DND-41 (cell line): ENCODE measurements at regions not wholly inside any gene's neighbourhood (a gene's known extent, or its start where the extent isn't known, plus 50 kb on each side); places are given as distances from the start of the nearest gene placed in this dataset.

Source experiments
- ATAC-seq: fragments of 200-7000 bp; cut with Tn5 transposase; 3 replicates; pipeline ENCODE4 v1.9.1; 2021; ENCODE audit warnings: low read depth; ENCODE audit not compliant: insufficient read depth
- DNase-seq: peaks from one replicate; pipeline ENCODE4 v3.0.0-alpha.2; 2020
- H2AFZ ChIP-seq: 2 replicates; pipeline ENCODE4 v1.6.0; 2012; ENCODE audit warnings: low read depth, low read length
- H3K27ac ChIP-seq: 2 replicates; pipeline ENCODE4 v1.5.1; 2012; ENCODE audit warnings: low read length, inconsistent platforms
- H3K27me3 ChIP-seq: fragments of 200-600 bp; sonication (generic); 2 replicates; pipeline ENCODE4 v1.6.0; 2012; ENCODE audit warnings: low read length, mild to moderate bottlenecking, inconsistent platforms; ENCODE audit not compliant: insufficient read depth, poor library complexity
- H3K36me3 ChIP-seq: 2 replicates; pipeline ENCODE4 v1.5.1; 2012; ENCODE audit warnings: low read length, inconsistent platforms; ENCODE audit not compliant: insufficient read depth
- H3K4me1 ChIP-seq: 2 replicates; pipeline ENCODE4 v1.5.1; 2012; ENCODE audit warnings: mild to moderate bottlenecking, low read length; ENCODE audit not compliant: insufficient read depth
- H3K4me2 ChIP-seq: 2 replicates; pipeline ENCODE4 v1.6.0; 2012; ENCODE audit warnings: mild to moderate bottlenecking, moderate library complexity, low read length, inconsistent platforms; ENCODE audit not compliant: insufficient read depth
- H3K4me3 ChIP-seq, 2 experiments: fragments of 200-600 bp in 1 of 2; shearing (Covaris generic) in 1 of 2; 2 replicates each; pipeline ENCODE4 v1.5.1; 2012 to 2016; ENCODE audit warnings: inconsistent platforms in 2 of 2, low read length in 2 of 2, mild to moderate bottlenecking in 2 of 2, low read depth in 1 of 2, moderate library complexity in 1 of 2
- H3K79me2 ChIP-seq: 2 replicates; pipeline ENCODE4 v1.6.0; 2012; ENCODE audit warnings: low read length, inconsistent platforms; ENCODE audit not compliant: insufficient read depth
- H3K9ac ChIP-seq: 2 replicates; pipeline ENCODE4 v1.6.0; 2012; ENCODE audit warnings: low read depth, mild to moderate bottlenecking, inconsistent platforms, low read length, moderate library complexity
- H3K9me3 ChIP-seq: 2 replicates; pipeline ENCODE4 v1.5.1; 2012; ENCODE audit warnings: low read length, moderate library complexity, mild to moderate bottlenecking, inconsistent platforms; ENCODE audit not compliant: insufficient read depth, severe bottlenecking
- H4K20me1 ChIP-seq: 2 replicates; pipeline ENCODE4 v1.6.0; 2012; ENCODE audit warnings: low read length; ENCODE audit not compliant: insufficient read depth
- EZH2 ChIP-seq: IDR thresholded peaks from 3 replicates; pipeline ENCODE4 v1.6.1; 2012; ENCODE audit warnings: borderline replicate concordance, low read depth, mild to moderate bottlenecking, moderate library complexity, low read length, inconsistent platforms; ENCODE audit not compliant: severe bottlenecking
- TF ChIP-seq, protein P1 (sequence below): IDR thresholded peaks from 2 replicates; pipeline ENCODE4 v1.5.1; 2012; ENCODE audit warnings: borderline replicate concordance, low read length, moderate library complexity, mild to moderate bottlenecking; ENCODE audit not compliant: poor library complexity, severe bottlenecking; ENCODE audit errors: extremely low read depth

GRCh38 chr5:125311743-125312142 is 565.3 kb upstream of the ZNF608 start:
- Histone ChIP-seq H3K27me3 (no peaks in the 10 kb centered on the region), H3K4me2 (no peak overlapping the region), H3K27ac (no peak overlapping the region), H3K36me3 (no peaks in the 10 kb centered on the region), H3K4me3 (no peak overlapping the region), H3K9ac (no peak overlapping the region), H3K9me3 (peaks cover 11% of the 10 kb centered on the region), H3K4me1 (no peaks in the 10 kb centered on the region), H4K20me1 (no peaks in the 10 kb centered on the region), H3K79me2 (no peaks in the 10 kb centered on the region), H2AFZ (no peak overlapping the region)
- no peak for DNase-seq
- no peak for TF ChIP-seq EZH2
- TF ChIP-seq, protein P1, sequence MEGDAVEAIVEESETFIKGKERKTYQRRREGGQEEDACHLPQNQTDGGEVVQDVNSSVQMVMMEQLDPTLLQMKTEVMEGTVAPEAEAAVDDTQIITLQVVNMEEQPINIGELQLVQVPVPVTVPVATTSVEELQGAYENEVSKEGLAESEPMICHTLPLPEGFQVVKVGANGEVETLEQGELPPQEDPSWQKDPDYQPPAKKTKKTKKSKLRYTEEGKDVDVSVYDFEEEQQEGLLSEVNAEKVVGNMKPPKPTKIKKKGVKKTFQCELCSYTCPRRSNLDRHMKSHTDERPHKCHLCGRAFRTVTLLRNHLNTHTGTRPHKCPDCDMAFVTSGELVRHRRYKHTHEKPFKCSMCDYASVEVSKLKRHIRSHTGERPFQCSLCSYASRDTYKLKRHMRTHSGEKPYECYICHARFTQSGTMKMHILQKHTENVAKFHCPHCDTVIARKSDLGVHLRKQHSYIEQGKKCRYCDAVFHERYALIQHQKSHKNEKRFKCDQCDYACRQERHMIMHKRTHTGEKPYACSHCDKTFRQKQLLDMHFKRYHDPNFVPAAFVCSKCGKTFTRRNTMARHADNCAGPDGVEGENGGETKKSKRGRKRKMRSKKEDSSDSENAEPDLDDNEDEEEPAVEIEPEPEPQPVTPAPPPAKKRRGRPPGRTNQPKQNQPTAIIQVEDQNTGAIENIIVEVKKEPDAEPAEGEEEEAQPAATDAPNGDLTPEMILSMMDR = no peak
- ATAC-seq = no peak

- no peaks in the 10 kb centered on the region for H3K4me1 ChIP-seq
- no peaks in the 10 kb centered on the region for H3K36me3 ChIP-seq
- no peak for ATAC-seq
Measured at GRCh38 chr5:125313555-125313954, 567.1 kb upstream of the ZNF608 start.

DNA sequence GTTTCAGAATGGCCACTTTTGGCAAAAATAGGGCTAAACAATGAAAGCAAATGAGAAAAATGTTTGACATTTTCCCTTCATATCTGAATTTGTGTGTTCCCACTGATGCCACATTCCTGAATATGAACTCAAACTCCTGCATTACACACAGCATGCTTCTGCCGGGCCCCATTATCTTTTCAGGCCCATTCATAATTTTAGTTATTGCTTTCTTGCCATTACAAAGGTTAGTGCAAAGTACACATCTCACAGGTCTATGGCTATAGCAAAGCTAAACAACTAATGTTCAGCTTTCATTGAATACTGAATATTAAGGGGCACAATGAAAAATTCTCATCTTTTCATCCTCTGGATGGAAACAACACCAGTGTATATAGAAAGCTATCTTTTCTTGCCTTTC is 568.9 kb upstream of the ZNF608 start:
- Histone ChIP-seq H3K27ac (no peak overlapping the region), H3K4me1 (no peaks in the 10 kb centered on the region), H3K9me3 (peaks cover 10% of the 10 kb centered on the region), H3K4me2 (no peak overlapping the region), H4K20me1 (no peaks in the 10 kb centered on the region), H3K27me3 (no peaks in the 10 kb centered on the region), H2AFZ (no peak overlapping the region), H3K79me2 (no peaks in the 10 kb centered on the region), H3K36me3 (no peaks in the 10 kb centered on the region), H3K4me3 (no peak overlapping the region), H3K9ac (no peak overlapping the region)
- TF ChIP-seq EZH2 = no peak
- TF ChIP-seq, protein P1 = no peak
- DNase-seq = no peak
- ATAC-seq = no peak

More at GRCh38 chr5:125313555-125313954, 567.1 kb upstream of the ZNF608 start:
- Histone ChIP-seq H3K4me3 (no peak overlapping the region), H3K79me2 (no peaks in the 10 kb centered on the region), H3K27me3 (no peaks in the 10 kb centered on the region), H3K9me3 (peaks cover 10% of the 10 kb centered on the region), H3K4me2 (no peak overlapping the region), H4K20me1 (no peaks in the 10 kb centered on the region), H3K9ac (no peak overlapping the region), H3K27ac (no peak overlapping the region), H2AFZ (no peak overlapping the region)
- TF ChIP-seq, protein P1 = no peak
- no peak for TF ChIP-seq EZH2
- DNase-seq = no peak

DNA sequence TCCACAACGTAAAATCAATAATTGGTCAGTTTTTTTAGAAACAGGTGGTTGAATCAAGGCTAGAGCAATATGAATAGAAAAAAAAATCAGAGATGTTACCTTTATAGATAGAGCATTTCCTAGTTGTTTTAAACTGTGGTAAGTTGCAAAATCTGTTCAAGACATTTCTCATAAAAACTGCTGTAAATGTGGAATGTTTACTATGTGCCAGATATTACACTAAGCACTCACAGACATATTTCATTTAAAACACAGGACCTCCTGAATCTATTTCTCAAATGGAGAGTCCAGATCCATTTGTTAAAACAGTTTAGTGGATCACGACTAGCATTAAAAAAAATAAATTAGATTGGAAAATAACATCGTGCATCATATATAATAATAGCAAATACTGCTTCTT is 570.0 kb upstream of the ZNF608 start:
- no peak overlapping the region for H3K27ac ChIP-seq
- no peak overlapping the region for H3K4me3 ChIP-seq

More for the DNA sequence above, 570.0 kb upstream of the ZNF608 start:
- Histone ChIP-seq H3K4me1 (no peaks in the 10 kb centered on the region), H3K79me2 (no peaks in the 10 kb centered on the region), H4K20me1 (no peaks in the 10 kb centered on the region), H3K9me3 (peaks cover 10% of the 10 kb centered on the region), H3K36me3 (no peaks in the 10 kb centered on the region), H3K4me2 (no peak overlapping the region), H3K9ac (no peak overlapping the region), H3K27me3 (no peaks in the 10 kb centered on the region), H2AFZ (no peak overlapping the region)
- TF ChIP-seq, protein P1 = no peak
- ATAC-seq (no peak), DNase-seq (no peak)
